HG03064 (cell line): ENCODE measurements at regions not wholly inside any gene's neighbourhood (a gene's known extent, or its start where the extent isn't known, plus 50 kb on each side); places are given as distances from the start of the nearest gene placed in this dataset.
"Not testable (repeated sequence)": the region's sequence is repeated elsewhere in the genome, so short reads cannot be mapped to it uniquely, and the experiment has no call there.

Source experiments
- ATAC-seq: cut with Tn5 transposase; IDR thresholded peaks from one replicate; pipeline ENCODE4 v1.9.1; 2021; ENCODE audit warnings: low read depth; ENCODE audit not compliant: unreplicated experiment

DNA sequence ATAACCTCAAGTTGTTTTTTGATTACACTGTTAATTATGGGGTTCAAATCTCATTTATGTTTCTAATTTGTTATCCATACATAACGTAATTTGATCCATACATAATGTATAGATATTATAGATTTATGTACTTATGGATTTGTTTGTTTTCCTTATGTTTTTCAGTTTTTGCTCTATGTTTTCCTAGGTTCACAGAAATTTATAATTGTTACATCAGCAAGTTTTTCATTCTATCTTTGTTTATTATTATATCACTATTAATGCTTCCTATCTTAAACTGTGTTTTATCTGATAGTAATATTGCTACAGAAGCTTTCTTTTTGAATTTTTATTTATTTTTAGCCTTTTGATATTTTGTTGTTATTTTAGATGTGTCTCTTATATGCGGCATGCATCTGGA is 194.3 kb upstream of the SOX21 start:
- no peak for ATAC-seq

DNA sequence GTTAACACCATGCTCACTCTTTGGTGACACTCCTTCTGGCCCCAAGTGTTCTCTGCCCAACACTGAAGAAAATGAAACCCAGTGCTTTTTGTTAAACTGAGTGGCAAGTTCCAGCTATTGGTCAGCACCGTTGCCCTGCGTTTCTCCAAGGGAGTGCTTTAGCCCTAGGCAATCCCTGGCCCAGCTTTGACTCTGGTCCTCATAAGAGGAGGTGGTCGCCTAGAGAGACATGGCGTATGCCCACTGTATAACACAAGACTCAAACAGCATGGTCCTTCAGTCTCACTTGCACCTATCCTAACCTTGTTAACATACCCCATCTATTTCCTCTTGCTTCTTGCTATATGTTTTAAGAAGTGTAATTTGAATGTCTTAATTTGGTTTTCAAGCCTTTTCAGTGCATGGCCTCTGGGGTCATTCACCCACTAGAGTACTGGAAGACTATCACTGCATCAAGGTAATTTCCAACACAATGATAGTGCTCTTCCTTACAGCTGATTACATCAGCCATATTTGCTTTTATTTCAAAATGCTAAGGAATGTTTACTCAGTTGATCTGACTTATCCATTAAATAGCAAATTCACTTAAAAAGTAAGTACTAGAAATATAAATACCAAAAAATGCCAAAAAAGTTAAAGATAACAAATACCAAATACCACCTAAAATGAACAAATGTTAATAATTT is 190.5 kb upstream of the SOX21 start:
- ATAC-seq = no peak

DNA sequence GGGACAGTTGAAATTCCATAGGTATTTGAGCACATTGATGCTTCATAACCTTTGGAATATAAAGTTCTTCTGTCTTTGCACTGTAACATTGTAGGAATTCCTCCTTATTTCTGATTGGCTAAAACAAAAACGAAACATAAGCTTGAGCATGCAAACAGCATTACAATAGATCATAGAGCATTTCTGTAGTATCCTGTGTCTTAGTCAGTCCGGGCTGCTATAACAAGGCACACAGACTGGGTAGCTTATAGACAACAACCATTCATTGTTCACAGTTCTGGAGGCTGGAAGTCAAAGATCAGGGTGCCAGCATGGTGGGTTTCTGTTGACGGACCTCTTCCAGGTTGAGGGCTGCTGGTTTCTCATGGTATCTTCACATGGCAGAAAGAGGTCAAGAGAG is 188.7 kb upstream of the SOX21 start:
- ATAC-seq = no peak

DNA sequence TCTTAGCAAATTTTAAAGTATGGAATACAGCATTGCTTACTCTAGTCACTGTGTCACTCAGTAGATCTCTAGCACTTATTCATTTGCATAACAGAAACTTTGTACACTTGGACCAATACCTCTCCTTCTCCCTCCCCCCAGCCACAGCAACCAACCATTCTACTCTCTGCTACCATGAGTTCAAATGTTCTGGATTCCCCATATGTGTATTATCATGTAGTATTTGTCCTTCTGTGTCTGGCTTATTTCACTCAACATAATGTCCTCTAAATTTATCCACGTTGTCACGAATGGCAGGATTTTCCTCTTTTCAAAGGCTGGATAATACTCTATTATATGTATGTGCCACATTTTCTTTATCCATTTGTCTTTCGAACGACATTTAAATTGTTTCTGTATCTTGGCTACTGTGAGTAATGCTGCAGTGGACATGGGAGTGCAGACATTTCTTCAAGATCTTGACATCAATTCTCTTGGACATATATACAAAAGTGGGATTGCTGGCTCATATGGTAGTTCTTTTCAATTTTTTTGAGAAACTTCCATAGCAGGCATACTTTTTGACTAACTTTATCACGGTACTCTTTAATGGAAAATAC is 184.5 kb upstream of the SOX21 start:
- no peak for ATAC-seq

DNA sequence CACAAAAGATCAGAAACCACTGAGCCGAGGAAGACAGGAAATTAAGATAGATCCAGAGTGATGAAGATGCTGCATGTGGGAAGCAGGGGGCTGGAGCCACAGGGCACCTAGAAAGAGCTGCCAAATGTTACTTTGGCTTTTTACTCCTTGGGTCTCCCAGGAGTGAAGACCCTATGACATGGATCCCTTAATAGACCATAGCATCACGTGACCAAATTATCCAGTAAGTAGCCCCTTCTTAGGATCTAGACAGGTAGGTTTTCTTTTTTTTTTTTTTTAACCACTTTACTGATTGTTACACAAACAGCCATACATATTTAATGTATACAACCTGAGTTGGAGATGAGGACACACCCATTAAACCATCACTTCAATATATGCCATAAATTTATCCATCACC is 183.9 kb upstream of the SOX21 start:
- ATAC-seq = no peak

DNA sequence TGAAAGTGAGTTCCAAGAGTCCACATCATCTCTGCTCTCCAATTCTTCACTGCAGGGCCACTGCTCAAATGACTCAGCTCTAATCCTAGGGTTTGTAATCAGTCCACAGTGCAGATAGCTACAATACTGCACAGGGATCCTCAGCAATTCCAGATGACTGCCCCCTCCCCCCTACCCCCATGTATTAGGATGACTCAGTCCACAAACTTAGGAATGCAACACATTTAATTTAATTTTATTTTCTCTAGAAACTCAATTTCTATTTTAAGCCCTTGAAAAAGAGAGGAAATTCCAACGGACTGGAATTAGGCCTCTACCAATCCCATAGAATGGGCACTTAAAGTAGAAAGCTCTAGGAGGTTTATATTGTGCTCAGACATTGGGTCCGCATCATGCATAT is 173.8 kb upstream of the SOX21 start:
- no peak for ATAC-seq

DNA sequence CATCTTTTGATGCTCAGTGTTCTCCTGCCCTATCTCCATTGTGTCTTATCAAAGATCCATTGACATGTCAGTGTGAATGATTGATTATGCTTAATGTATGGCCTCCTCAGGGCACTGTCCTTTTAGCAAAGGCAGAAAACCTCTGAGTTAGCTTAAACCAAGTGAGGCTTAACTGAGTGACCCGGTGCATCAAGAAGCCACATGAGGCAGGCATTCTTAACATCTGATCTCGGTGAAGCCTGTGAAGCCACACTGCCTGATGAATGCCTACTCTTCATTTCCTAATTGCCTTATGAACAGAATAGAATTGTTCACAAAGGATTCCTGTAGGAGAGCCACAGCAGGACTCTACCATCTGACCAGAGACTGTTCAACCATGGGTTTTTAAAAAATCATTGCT is 168.1 kb upstream of the SOX21 start:
- ATAC-seq = no peak

DNA sequence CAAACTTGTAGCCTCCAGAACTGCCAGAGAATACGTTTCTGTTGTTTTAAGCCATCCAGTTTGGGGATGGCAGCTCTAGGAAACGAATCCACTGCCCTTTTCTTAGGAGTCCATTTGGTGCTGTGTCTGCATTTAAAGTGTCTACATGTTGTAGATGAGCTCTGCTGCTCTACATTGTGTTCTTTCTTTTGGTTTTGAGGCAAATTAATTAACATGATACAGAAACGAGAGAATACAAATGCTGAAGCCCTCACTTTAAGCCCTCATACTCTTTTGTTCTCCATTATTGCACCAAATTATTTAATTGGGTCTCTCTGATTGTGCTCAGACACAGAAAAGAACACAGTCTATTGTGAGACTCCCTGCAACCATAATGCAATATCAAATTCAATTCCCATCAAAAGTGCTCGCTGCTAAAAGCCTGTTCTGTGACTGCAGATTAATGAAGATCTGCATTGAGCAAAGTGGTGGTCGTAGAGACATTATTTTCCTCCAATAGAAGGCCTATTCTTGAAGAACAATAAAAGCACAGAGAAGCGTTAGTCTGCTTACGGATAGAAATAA is 166.3 kb upstream of the SOX21 start:
- no peak for ATAC-seq

DNA sequence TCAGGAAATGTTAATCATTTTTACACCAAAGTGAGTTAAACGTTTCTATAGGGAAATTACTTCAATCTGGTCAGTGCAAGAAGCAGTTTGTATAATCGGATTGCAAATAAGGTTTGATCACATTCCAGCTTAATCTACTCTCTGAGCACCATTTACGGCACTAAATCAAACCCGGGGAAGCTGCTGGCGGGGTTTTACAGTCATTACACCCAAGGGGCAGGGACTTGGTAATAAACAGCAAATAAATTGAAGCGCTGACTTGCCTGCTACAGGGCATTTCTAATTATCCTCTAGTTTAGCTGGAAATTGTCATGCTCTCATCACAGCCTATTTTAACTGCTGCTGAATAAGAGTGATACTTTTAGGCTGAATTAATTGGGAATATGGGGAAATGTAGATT is 152.1 kb upstream of the SOX21 start:
- no peak for ATAC-seq

DNA sequence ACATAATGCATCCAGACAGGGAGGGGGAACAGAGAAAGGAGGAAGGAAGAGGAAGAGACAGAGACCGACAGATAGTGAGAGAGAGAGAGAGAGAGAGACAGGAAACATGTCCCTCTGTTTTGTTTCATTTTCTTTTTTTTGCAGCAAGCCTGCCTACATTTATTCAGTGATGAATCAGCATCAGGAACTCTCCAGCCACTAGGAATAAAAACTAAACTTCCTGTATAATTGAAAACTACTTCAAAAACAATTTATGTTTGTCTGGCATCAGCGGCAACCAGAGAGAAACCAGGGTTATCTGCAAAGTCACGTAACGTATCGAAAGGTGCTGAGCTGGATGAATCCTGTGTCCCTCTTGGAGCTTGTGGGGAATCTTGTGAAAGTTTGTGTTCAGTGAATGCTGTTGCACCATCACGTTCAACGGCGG is 148.6 kb upstream of the SOX21 start:
- peak; percentile 79 for ATAC-seq

DNA sequence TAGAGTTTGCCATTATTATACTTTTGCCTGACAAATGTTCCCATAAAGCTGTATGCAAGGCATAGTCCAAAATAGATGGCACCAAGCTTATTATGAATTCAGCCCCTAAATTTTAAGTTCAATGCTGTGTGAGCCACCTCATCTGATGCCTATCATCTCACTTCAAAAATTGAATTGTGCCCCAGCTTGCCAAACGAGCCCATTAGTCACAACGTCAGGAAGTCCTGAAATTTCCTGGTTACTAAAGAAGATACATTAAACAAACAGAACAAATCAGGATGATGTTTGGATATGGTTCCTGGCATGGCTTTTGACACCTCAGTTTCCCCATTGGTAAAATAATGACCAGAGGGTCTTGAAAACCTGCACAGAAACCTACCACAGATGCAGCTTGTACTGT is 147.5 kb upstream of the SOX21 start:
- ATAC-seq = no peak

DNA sequence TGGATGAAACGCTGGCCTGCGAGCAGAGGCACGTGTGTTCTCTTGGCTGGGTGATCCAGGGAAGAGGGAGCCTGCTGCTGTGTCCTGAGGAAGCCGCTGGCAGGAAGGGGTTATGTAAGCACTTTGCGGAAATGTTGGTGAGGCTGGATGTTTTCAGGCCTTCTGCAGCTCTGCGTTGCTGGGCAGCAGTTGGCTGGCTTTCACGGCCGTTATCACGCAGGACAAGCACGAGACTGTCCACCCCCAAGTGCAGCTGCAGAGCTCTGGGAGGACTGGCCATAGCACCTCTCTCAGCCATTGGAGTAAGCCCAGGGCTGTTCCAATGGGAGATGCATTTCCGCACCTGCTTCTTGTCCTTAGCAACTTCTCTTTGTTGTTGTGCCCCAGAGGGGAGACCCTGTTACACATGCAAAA is 146.9 kb upstream of the SOX21 start:
- no peak for ATAC-seq

DNA sequence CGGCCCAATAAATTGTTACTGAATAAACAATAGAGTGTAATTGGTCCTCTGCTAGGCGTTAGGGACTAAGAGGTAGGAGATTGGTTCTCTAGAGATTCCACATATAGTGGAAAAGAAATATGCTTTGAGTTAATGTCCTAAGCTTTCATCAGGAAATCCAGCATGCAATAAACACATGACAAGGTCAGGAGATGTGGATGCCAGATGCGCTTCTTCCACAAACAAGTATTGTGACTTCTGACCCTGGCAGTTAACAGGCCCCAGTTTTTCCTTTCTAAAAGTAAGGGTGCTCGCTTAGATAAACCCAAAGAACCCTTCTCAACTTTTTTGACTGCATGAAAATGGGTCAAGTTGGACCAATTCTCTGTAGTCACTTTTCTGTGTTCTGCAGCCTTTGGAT is 146.5 kb upstream of the SOX21 start:
- no peak for ATAC-seq

DNA sequence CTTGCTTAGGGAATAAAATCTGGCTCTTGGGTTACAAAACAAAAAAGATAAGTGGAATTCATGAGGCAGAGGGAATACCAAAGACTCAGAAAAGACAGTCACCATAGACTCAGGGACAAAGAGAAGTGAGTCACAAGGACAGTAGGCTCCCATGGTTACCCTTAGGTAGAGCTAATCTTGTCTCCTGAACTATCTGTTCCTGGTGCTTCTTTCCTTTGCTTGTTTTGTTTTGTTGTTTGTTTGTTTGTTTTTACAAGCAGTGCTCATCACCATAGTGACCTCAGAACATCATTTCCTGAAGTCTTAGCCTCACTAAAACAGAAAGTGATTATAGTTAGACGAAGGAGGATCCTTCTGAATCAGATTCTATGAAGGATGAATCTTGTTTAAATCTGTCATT is 142.3 kb upstream of the SOX21 start:
- ATAC-seq = no peak

DNA sequence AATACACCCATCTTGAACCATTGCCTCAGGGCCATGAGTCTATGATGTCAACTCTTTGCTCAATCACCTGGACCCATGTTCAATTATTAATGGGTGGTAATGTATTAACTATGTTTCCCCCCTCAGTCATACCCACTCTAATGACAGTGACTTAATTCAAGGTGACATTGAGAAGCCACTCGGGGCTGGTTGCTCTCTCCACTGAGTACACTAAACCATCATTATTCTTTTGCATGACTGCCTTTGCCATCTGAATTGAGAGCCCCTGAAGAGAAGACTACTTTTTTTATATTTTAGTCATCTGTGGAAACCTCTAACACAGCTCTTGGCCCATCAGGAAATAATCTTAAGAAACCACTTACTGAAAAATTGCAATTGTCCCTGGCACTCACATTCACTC is 139.2 kb upstream of the SOX21 start:
- ATAC-seq = no peak

DNA sequence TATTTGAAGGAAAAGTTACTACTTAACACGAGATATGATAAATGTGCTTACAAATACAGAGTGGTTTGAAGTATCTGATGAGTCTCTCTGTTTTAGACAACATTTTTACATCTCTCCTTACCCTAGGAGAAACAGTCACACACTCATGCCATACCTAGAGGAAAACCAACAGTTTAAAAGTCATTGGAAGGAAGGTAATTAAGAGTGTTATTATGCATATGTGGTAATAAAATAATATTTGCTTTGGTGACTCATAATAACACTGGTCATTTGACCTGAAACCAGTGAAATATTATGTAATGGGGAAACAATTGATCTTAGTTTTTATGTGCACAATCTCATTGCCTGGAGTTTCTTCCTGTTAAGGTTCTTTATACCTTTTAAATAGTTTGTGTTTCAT is 136.9 kb upstream of the SOX21 start:
- ATAC-seq = no peak

DNA sequence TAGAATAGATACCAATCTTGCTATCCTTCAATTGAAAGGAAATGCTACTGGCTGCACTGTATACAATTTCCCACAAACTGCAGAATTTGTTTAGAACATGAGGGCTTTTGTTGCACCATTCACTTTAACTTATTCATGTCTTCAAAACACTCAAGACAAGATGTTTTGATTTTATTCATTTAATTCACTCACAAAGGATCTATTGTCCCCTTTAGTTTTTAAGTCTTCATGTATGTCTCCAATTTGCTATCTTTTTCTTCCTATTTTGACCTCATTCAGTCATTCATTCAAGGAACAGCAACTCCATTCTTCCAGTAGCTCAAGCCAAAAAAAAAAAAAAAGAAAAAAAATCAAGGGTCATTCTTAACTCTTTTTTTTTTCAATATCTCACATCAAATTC is 130.6 kb upstream of the SOX21 start:
- no peak for ATAC-seq

DNA sequence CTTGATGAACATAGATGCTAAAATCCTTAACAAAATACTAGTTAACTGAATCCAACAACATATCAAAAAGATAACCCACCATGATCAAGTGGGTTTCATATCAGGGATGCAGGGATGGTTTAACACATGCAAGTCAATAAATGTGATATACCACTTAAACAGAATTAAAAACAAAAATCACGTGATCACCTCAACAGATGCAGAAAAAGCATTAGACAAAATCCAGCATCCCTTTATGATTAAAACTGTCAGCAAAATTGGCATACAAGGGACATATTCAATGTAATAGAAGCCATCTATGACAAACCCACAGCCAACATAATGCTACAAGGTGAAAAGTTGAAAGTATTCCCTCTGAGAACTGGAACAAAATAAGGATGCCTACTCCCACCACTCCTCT is 124.7 kb upstream of the SOX21 start:
- not testable (repeated sequence) for ATAC-seq

DNA sequence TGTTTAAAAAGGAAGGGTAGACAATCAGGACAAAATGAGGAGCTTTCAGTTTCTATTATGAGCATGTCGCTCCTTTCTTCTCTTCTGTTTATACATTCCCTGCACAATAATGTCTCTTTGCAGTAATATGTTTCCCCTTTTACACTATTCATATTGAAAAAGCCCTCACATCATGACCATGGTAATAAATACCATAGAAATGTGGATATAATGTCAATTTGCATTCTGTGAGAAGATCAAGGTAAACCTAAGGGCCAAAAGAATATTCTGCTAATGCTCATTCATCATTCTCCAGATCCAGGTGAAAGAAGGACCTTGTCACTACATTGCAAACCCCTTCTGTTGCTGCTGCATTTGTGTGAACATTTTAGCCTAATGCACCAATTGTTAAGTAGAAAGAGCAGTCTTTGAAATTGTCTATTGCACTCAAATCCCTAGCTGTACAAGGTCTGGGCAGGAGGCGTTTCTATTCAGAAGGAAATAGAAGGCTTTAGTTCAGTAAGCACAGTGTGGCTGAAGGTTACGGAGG is 117.6 kb upstream of the SOX21 start:
- ATAC-seq = no peak

DNA sequence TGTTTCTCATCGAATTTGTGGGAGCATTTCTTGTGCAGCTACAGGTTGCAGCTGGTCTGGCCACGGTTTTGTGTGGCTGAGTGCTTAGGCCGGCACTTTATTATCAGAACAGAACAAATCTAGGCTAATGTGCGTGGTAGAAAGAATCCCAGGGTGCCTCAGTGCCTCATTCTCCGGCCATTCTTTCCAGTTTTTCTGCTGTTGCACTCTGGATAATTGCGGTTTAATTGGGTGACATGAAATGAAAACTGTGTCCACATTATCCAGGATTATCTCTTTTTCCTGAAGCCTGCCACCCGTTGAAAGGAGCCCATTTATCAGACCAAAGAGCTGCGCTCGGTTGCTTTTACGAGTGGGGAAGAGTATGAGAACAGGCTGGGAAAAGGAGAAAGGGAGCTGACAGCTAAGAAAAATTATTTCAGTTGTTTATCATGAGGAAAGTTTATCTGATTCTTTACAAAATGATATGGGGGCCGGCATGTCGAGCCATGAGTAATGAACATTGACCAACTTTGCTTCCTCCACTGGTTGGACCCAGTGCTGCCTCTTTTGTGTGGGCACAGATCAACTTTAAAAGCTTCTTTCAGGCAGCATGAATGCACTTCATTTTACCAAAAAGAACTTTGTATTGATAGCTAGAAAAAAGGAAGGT is 117.0 kb upstream of the SOX21 start:
- no peak for ATAC-seq

DNA sequence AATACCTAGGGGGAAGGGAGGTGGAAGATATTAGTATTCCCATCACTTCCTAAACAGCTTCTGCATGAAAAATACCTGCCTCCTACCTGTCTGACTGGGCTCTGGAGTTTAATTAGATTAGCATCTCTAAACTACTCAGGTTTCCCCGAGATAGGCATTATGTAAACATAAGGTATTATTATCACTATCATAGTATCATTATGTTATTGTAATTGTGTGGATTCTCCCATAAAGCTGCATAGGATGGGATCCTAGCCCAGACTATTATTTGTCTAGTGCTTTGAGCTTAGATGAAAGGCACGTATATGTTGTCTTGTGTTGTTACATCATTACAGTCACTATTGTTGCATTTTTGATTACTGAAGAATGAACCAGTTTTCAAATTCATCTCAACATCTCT is 115.2 kb upstream of the SOX21 start:
- ATAC-seq = no peak

DNA sequence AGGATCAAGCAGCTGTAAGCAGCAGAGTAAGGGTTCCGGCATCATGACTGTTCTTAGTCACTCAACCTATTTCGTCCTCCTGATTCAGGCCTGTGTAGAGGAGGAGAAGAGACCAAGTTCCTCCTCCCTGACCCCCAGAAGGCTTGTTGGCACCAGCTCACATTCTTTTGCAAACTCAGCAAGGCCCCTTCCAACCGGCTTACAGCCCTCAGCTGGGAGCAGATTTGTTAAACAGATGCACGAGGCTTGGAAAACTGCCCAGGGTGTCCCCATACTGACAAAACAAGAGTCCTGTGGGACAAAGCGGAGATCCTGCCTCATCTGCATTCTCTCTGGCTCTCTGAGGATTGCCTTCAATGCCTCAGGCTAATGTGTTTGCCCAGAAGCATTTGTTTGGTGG is 113.2 kb upstream of the SOX21 start:
- no peak for ATAC-seq
